Erythroblast (primary cell): ENCODE measurements at regions not wholly inside any gene's neighbourhood (a gene's known extent, or its start where the extent isn't known, plus 50 kb on each side); places are given as distances from the start of the nearest gene placed in this dataset.

Experiments used
- GATA1 ChIP-seq: IDR thresholded peaks from 2 replicates; pipeline ENCODE4 v1.6.1; 2011; ENCODE audit warnings: low read depth, mild to moderate bottlenecking, control low read depth, low read length, moderate library complexity
- POLR2A ChIP-seq: IDR thresholded peaks from 2 replicates; pipeline ENCODE4 v1.6.1; 2011; ENCODE audit warnings: mild to moderate bottlenecking, low read length

DNA sequence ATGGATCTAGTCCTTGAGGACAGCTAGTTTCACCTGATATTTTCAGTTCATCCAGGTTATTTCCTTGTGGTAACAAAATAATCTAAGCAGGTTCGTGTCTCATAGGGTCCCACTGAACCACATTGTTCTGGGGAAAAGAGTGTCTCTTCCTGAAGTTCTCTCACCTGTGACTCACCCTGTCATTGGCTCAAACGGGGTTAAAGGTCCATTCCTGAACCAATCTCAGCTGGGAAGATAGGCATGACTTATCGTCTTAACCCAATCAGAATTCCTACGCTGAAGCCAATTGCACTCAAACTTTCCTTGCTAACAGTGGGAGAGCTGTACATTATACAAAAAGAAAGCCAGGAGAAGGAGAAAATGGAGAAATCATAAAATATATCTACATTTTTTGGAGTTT lies 475.8 kb downstream of the TOX3 start:
- TF ChIP-seq POLR2A (no peak), GATA1 (no peak)
